Fibroblast of peridontal ligament (primary cell): ENCODE measurements at regions not wholly inside any gene's neighbourhood (a gene's known extent, or its start where the extent isn't known, plus 50 kb on each side); places are given as distances from the start of the nearest gene placed in this dataset.

Experiments used
- DNase-seq: peaks from one replicate; pipeline ENCODE4 v3.0.0-alpha.2; 2010; ENCODE audit errors: extremely low read depth

- no peak for DNase-seq
Observed at GRCh38 chr21:41076064-41076463, 91.9 kb upstream of the BACE2 start.

GRCh38 chr21:41079159-41079558 is 88.8 kb upstream of the BACE2 start:
- DNase-seq, result no peak

- no peak for DNase-seq
Observed at GRCh38 chr21:41080485-41081121, 87.4 kb upstream of the BACE2 start.

GRCh38 chr21:41086569-41086968 is 81.4 kb upstream of the BACE2 start:
- no peak for DNase-seq

- DNase-seq, result no peak
Observed at GRCh38 chr21:41090981-41091380, 77.0 kb upstream of the BACE2 start.

GRCh38 chr21:41091616-41092015 is 76.3 kb upstream of the BACE2 start:
- no peak for DNase-seq

- no peak for DNase-seq
Observed at GRCh38 chr21:41092312-41092711, 75.6 kb upstream of the BACE2 start.

- no peak for DNase-seq
Observed at GRCh38 chr21:41095983-41096382, 72.0 kb upstream of the BACE2 start.

- DNase-seq, result no peak
Observed at GRCh38 chr21:41098076-41098475, 69.9 kb upstream of the BACE2 start.

GRCh38 chr21:41098481-41099042 is 69.4 kb upstream of the BACE2 start:
- no peak for DNase-seq

- DNase-seq, result no peak
Observed at GRCh38 chr21:41100826-41101550, 67.0 kb upstream of the BACE2 start.

- no peak for DNase-seq
Observed at GRCh38 chr21:41102281-41102680, 65.7 kb upstream of the BACE2 start.

- no peak for DNase-seq
Observed at GRCh38 chr21:41107602-41108001, 60.4 kb upstream of the BACE2 start.

GRCh38 chr21:41108668-41109585 is 59.0 kb upstream of the BACE2 start:
- no peak for DNase-seq

- DNase-seq, result no peak
Observed at GRCh38 chr21:41110161-41110560, 57.8 kb upstream of the BACE2 start.

GRCh38 chr21:41110664-41111063 is 57.3 kb upstream of the BACE2 start:
- no peak for DNase-seq

GRCh38 chr21:41111681-41112080 is 56.3 kb upstream of the BACE2 start:
- DNase-seq, result no peak

GRCh38 chr21:41112740-41113692 is 54.9 kb upstream of the BACE2 start:
- peak; percentile 45 for DNase-seq

GRCh38 chr21:41115851-41116250 is 52.1 kb upstream of the BACE2 start:
- no peak for DNase-seq
